Stimulated activated CD8-positive, alpha-beta memory T cell treated with anti-CD3 and anti-CD28 coated beads, Interleukin-4, amount 100 ng/mL, for 48 hours (primary cell): ENCODE measurements at regions not wholly inside any gene's neighbourhood (a gene's known extent, or its start where the extent isn't known, plus 50 kb on each side); places are given as distances from the start of the nearest gene placed in this dataset.

Experiments
- DNase-seq: peaks from one replicate; pipeline ENCODE4 v3.0.0-alpha.2; 2020

GRCh38 chr6:166687879-166688205, 60.8 kb upstream of the RPS6KA2 start:
- no peak for DNase-seq

- DNase-seq = no peak
Measured at GRCh38 chr6:166687070-166687878, 60.2 kb upstream of the RPS6KA2 start.

GRCh38 chr6:166686317-166686716, 59.3 kb upstream of the RPS6KA2 start:
- no peak for DNase-seq

GRCh38 chr6:166684866-166685265, 57.8 kb upstream of the RPS6KA2 start:
- no peak for DNase-seq

GRCh38 chr6:166684170-166684569, 57.1 kb upstream of the RPS6KA2 start:
- no peak for DNase-seq

- no peak for DNase-seq
Measured at GRCh38 chr6:166683477-166683876, 56.4 kb upstream of the RPS6KA2 start.

- DNase-seq = no peak
Measured at GRCh38 chr6:166679566-166679965, 52.5 kb upstream of the RPS6KA2 start.

- no peak for DNase-seq
Measured at GRCh38 chr6:166678426-166678825, 51.4 kb upstream of the RPS6KA2 start.

GRCh38 chr6:166677941-166678340, 50.9 kb upstream of the RPS6KA2 start:
- no peak for DNase-seq
